Mesothelial cell of epicardium (in vitro differentiated cells): ENCODE measurements at regions not wholly inside any gene's neighbourhood (a gene's known extent, or its start where the extent isn't known, plus 50 kb on each side); places are given as distances from the start of the nearest gene placed in this dataset.

Experiments used
- DNase-seq, 2 experiments: peaks; one replicate each; pipeline ENCODE4 v3.0.0; 2021; ENCODE audit warnings: low spot score in 2 of 2; ENCODE audit not compliant: unreplicated experiment in 2 of 2
- H3K27ac Mint-ChIP-seq: 2 replicates; pipeline ENCODE4 v1.8.0; 2021; ENCODE audit warnings: mixed read lengths
- H3K27me3 Mint-ChIP-seq: 2 replicates; pipeline ENCODE4 v1.8.0; 2021; ENCODE audit warnings: low read depth, mixed read lengths
- H3K36me3 Mint-ChIP-seq: 2 replicates; pipeline ENCODE4 v1.8.0; 2021; ENCODE audit warnings: mixed read lengths
- H3K4me1 Mint-ChIP-seq: 2 replicates; pipeline ENCODE4 v1.8.0; 2021; ENCODE audit warnings: mixed read lengths
- H3K4me3 Mint-ChIP-seq: 2 replicates; pipeline ENCODE4 v1.8.0; 2021; ENCODE audit warnings: mild to moderate bottlenecking, moderate library complexity, mixed read lengths
- H3K9me3 Mint-ChIP-seq: 2 replicates; pipeline ENCODE4 v1.8.0; 2021; ENCODE audit warnings: mixed read lengths
- TF ChIP-seq, protein P1 (sequence below): fragments of 200-600 bp; sonication (generic); IDR thresholded peaks from one replicate; pipeline ENCODE4 v1.5.0; 2021; ENCODE audit warnings: antibody characterized with exemption; ENCODE audit not compliant: unreplicated experiment

- no peaks in the 10 kb centered on the region for H3K36me3 Mint-ChIP-seq
- TF ChIP-seq, protein P1, sequence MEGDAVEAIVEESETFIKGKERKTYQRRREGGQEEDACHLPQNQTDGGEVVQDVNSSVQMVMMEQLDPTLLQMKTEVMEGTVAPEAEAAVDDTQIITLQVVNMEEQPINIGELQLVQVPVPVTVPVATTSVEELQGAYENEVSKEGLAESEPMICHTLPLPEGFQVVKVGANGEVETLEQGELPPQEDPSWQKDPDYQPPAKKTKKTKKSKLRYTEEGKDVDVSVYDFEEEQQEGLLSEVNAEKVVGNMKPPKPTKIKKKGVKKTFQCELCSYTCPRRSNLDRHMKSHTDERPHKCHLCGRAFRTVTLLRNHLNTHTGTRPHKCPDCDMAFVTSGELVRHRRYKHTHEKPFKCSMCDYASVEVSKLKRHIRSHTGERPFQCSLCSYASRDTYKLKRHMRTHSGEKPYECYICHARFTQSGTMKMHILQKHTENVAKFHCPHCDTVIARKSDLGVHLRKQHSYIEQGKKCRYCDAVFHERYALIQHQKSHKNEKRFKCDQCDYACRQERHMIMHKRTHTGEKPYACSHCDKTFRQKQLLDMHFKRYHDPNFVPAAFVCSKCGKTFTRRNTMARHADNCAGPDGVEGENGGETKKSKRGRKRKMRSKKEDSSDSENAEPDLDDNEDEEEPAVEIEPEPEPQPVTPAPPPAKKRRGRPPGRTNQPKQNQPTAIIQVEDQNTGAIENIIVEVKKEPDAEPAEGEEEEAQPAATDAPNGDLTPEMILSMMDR: no peak
- no peaks in the 10 kb centered on the region for H3K9me3 Mint-ChIP-seq
- H3K4me3 Mint-ChIP-seq: no peak overlapping the region
- peaks cover 13% of the 10 kb centered on the region for H3K4me1 Mint-ChIP-seq
- H3K27ac Mint-ChIP-seq: no peak overlapping the region
- DNase-seq: no peak
- H3K27me3 Mint-ChIP-seq: no peaks in the 10 kb centered on the region
Observed at GRCh38 chr6:154606457-154606856, 96.0 kb upstream of the CNKSR3 start.

- no peaks in the 10 kb centered on the region for H3K27me3 Mint-ChIP-seq
Observed at GRCh38 chr6:154606860-154607259, 96.4 kb upstream of the CNKSR3 start.

GRCh38 chr6:154611241-154611640 lies 100.8 kb upstream of the CNKSR3 start:
- H3K27ac Mint-ChIP-seq: no peak overlapping the region
- H3K4me1 Mint-ChIP-seq: peaks cover 12% of the 10 kb centered on the region
- DNase-seq: no peak
- TF ChIP-seq, protein P1: no peak
- no peaks in the 10 kb centered on the region for H3K9me3 Mint-ChIP-seq
- H3K4me3 Mint-ChIP-seq: no peak overlapping the region
- H3K36me3 Mint-ChIP-seq: no peaks in the 10 kb centered on the region
- H3K27me3 Mint-ChIP-seq: no peaks in the 10 kb centered on the region

More at GRCh38 chr6:154606860-154607259, 96.4 kb upstream of the CNKSR3 start:
- H3K36me3 Mint-ChIP-seq: no peaks in the 10 kb centered on the region
- no peaks in the 10 kb centered on the region for H3K9me3 Mint-ChIP-seq
- no peak for DNase-seq
- TF ChIP-seq, protein P1: no peak
- peaks cover 13% of the 10 kb centered on the region for H3K4me1 Mint-ChIP-seq
- no peak overlapping the region for H3K27ac Mint-ChIP-seq
- H3K4me3 Mint-ChIP-seq: no peak overlapping the region

DNA sequence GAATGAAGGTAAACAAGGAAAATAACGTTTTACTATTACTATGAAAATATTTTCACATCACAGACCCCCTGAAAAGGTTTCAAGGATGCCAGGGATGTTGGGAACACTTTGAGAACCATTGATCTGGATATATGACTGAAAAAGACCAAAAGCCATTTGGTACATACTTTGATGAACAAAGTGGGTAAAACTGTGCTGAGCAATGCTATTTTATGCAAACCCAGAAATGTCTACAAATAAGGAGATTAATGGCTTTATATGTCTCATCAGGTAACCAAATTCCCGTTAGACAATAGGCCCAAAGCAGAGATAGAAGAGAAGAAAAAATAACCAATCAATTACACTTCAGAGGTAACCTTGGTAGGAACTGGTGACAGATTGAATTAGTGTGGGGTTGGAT lies 101.4 kb upstream of the CNKSR3 start:
- H3K9me3 Mint-ChIP-seq: no peaks in the 10 kb centered on the region

DNA sequence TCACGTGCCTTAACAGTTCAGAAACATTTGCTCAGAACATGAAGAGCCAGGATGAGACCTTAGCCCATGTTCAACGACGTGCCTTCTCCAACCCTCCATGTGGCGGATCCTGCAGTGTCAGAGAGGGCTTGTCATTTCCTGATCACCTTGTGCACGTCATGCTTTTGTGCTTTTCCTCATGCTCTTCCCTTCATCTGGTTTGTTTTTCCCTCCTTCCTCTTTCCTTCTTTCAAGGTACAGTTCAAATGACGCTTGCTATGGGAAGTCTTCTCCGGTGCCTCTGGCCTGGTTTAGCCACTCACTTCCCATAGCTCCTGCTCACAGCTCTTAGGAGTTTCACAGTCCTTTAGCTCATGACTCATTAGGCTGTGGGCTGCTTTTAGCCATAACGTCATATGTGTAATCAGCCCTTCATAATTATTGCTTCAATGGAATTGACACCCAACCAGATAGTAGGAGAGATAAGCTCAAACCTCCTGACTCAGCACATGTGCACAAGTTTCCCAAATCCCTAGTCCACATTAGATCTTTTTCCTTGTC lies 102.7 kb upstream of the CNKSR3 start:
- no peak overlapping the region for H3K4me3 Mint-ChIP-seq
- H3K9me3 Mint-ChIP-seq: no peaks in the 10 kb centered on the region
- no peaks in the 10 kb centered on the region for H3K27me3 Mint-ChIP-seq
- TF ChIP-seq, protein P1: no peak
- H3K4me1 Mint-ChIP-seq: peaks cover 10% of the 10 kb centered on the region
- H3K27ac Mint-ChIP-seq: no peak overlapping the region
- no peak for DNase-seq
- H3K36me3 Mint-ChIP-seq: no peaks in the 10 kb centered on the region

More for the DNA sequence above, 101.4 kb upstream of the CNKSR3 start:
- DNase-seq: no peak
- no peaks in the 10 kb centered on the region for H3K36me3 Mint-ChIP-seq
- no peak overlapping the region for H3K4me3 Mint-ChIP-seq
- no peak overlapping the region for H3K27ac Mint-ChIP-seq
- TF ChIP-seq, protein P1: no peak
- H3K4me1 Mint-ChIP-seq: peaks cover 12% of the 10 kb centered on the region
- no peaks in the 10 kb centered on the region for H3K27me3 Mint-ChIP-seq

- H3K27me3 Mint-ChIP-seq: no peaks in the 10 kb centered on the region
- no peak for DNase-seq
- TF ChIP-seq, protein P1: no peak
- H3K27ac Mint-ChIP-seq: no peak overlapping the region
- no peaks in the 10 kb centered on the region for H3K36me3 Mint-ChIP-seq
- peaks cover 10% of the 10 kb centered on the region for H3K4me1 Mint-ChIP-seq
- H3K4me3 Mint-ChIP-seq: no peak overlapping the region
- H3K9me3 Mint-ChIP-seq: no peaks in the 10 kb centered on the region
Observed at GRCh38 chr6:154614101-154614500, 103.6 kb upstream of the CNKSR3 start.
